H1 (cell line): ENCODE measurements at regions not wholly inside any gene's neighbourhood (a gene's known extent, or its start where the extent isn't known, plus 50 kb on each side); places are given as distances from the start of the nearest gene placed in this dataset.

Source experiments
- SIRT6 ChIP-seq: IDR thresholded peaks from one replicate; pipeline ENCODE4 v1.7.1; 2012; ENCODE audit warnings: low read length, inconsistent platforms
- TEAD4 ChIP-seq: IDR thresholded peaks from 2 replicates; pipeline ENCODE4 v1.6.1; 2012; ENCODE audit warnings: low read depth, low read length, inconsistent platforms, mixed read lengths
- TF ChIP-seq, protein P1 (sequence below): fragments of 300-600 bp; sonication (generic); IDR thresholded peaks from 2 replicates; pipeline ENCODE4 v1.7.1; 2012; ENCODE audit warnings: low read length, moderate library complexity, mild to moderate bottlenecking, inconsistent platforms; ENCODE audit not compliant: insufficient replicate concordance

GRCh38 chr6:4670824-4671409 lies 105.3 kb upstream of the CDYL start (continued):
- TF ChIP-seq, protein P1, sequence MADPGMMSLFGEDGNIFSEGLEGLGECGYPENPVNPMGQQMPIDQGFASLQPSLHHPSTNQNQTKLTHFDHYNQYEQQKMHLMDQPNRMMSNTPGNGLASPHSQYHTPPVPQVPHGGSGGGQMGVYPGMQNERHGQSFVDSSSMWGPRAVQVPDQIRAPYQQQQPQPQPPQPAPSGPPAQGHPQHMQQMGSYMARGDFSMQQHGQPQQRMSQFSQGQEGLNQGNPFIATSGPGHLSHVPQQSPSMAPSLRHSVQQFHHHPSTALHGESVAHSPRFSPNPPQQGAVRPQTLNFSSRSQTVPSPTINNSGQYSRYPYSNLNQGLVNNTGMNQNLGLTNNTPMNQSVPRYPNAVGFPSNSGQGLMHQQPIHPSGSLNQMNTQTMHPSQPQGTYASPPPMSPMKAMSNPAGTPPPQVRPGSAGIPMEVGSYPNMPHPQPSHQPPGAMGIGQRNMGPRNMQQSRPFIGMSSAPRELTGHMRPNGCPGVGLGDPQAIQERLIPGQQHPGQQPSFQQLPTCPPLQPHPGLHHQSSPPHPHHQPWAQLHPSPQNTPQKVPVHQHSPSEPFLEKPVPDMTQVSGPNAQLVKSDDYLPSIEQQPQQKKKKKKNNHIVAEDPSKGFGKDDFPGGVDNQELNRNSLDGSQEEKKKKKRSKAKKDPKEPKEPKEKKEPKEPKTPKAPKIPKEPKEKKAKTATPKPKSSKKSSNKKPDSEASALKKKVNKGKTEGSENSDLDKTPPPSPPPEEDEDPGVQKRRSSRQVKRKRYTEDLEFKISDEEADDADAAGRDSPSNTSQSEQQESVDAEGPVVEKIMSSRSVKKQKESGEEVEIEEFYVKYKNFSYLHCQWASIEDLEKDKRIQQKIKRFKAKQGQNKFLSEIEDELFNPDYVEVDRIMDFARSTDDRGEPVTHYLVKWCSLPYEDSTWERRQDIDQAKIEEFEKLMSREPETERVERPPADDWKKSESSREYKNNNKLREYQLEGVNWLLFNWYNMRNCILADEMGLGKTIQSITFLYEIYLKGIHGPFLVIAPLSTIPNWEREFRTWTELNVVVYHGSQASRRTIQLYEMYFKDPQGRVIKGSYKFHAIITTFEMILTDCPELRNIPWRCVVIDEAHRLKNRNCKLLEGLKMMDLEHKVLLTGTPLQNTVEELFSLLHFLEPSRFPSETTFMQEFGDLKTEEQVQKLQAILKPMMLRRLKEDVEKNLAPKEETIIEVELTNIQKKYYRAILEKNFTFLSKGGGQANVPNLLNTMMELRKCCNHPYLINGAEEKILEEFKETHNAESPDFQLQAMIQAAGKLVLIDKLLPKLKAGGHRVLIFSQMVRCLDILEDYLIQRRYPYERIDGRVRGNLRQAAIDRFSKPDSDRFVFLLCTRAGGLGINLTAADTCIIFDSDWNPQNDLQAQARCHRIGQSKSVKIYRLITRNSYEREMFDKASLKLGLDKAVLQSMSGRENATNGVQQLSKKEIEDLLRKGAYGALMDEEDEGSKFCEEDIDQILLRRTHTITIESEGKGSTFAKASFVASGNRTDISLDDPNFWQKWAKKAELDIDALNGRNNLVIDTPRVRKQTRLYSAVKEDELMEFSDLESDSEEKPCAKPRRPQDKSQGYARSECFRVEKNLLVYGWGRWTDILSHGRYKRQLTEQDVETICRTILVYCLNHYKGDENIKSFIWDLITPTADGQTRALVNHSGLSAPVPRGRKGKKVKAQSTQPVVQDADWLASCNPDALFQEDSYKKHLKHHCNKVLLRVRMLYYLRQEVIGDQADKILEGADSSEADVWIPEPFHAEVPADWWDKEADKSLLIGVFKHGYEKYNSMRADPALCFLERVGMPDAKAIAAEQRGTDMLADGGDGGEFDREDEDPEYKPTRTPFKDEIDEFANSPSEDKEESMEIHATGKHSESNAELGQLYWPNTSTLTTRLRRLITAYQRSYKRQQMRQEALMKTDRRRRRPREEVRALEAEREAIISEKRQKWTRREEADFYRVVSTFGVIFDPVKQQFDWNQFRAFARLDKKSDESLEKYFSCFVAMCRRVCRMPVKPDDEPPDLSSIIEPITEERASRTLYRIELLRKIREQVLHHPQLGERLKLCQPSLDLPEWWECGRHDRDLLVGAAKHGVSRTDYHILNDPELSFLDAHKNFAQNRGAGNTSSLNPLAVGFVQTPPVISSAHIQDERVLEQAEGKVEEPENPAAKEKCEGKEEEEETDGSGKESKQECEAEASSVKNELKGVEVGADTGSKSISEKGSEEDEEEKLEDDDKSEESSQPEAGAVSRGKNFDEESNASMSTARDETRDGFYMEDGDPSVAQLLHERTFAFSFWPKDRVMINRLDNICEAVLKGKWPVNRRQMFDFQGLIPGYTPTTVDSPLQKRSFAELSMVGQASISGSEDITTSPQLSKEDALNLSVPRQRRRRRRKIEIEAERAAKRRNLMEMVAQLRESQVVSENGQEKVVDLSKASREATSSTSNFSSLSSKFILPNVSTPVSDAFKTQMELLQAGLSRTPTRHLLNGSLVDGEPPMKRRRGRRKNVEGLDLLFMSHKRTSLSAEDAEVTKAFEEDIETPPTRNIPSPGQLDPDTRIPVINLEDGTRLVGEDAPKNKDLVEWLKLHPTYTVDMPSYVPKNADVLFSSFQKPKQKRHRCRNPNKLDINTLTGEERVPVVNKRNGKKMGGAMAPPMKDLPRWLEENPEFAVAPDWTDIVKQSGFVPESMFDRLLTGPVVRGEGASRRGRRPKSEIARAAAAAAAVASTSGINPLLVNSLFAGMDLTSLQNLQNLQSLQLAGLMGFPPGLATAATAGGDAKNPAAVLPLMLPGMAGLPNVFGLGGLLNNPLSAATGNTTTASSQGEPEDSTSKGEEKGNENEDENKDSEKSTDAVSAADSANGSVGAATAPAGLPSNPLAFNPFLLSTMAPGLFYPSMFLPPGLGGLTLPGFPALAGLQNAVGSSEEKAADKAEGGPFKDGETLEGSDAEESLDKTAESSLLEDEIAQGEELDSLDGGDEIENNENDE, result no peak
- no peak for TF ChIP-seq SIRT6
- no peak for TF ChIP-seq TEAD4
